ENCODE measurements at regions not wholly inside any gene's neighbourhood (a gene's known extent, or its start where the extent isn't known, plus 50 kb on each side); places are given as distances from the start of the nearest gene placed in this dataset.

DNA sequence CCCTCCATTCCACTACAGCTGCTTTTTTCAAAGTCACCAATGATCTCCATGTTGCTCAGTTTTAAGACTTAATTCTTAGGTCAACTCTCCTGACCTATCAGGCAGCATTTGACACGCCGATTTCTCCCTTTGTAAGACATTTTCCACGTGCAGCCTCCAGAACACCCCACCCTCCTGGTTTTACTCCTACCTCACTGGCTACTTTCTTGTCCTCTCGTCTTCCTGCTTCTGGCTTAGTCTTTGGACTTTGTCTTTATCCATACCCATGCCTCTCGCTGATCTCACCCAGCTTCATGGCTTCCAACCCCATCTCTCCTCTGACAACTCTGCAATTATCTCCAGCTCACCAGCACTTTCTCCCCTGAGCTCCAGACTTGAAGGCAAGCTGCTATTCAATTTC, 99.3 kb upstream of the UMPS start:
- H3K27ac ChIP-seq (ENCODE audit: low read depth, low read length), result no peak overlapping the region

GRCh38 chr3:124631727-124632126, 98.5 kb upstream of the UMPS start:
- Histone ChIP-seq H3K4me3 (ENCODE audit: low read depth in 1 of 2, low read length in 2 of 2) (no peak overlapping the region), H3K27ac (ENCODE audit: low read depth, low read length) (no peak overlapping the region), H3K9ac (ENCODE audit: low read length) (no peak overlapping the region), H3K4me1 (ENCODE audit: insufficient read depth, low read length) (no peaks in the 10 kb centered on the region), H3K9me3 (ENCODE audit: low read length) (no peaks in the 10 kb centered on the region), H3K27me3 (ENCODE audit: control insufficient read depth in 1 of 2, insufficient read depth in 2 of 2, low read length in 2 of 2) (no peaks in the 10 kb centered on the region), H3K36me3 (ENCODE audit: insufficient read depth, low read length) (no peaks in the 10 kb centered on the region)

More for the DNA sequence above, 99.3 kb upstream of the UMPS start:
- Histone ChIP-seq H3K36me3 (ENCODE audit: insufficient read depth, low read length) (no peaks in the 10 kb centered on the region), H3K9ac (ENCODE audit: low read length) (no peak overlapping the region), H3K27me3 (ENCODE audit: control insufficient read depth in 1 of 2, insufficient read depth in 2 of 2, low read length in 2 of 2) (no peaks in the 10 kb centered on the region), H3K9me3 (ENCODE audit: low read length) (no peaks in the 10 kb centered on the region), H3K4me3 (ENCODE audit: low read depth in 1 of 2, low read length in 2 of 2) (no peak overlapping the region), H3K4me1 (ENCODE audit: insufficient read depth, low read length) (no peaks in the 10 kb centered on the region)

DNA sequence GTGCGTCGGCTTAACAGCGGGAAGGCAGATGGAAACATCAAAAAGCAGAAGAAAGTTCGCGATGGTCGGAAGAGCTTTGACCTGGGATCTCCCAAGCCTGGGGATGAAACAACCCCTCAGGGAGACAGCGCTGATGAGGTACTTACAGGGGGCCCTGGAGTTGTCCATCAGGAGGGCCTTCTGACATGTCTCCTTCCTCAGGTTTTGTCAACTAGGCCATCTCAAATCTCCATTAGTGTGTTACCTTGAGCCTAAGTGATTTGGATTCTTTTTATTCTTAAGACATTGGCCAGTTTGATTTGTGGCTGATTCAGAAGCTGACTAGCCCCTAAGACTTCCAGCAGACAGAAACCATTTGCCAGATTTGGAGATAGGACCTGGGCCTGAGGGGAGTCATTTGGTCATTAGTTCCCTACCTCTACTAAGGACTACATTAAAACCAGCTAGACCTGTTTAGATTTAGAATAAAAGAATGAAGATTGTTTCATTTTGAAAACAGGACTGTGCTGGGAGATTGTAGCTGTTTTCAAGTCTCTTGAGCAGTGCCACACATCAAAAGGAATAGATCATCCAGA, 97.6 kb upstream of the UMPS start:
- Histone ChIP-seq H3K9ac (ENCODE audit: low read length) (no peak overlapping the region), H3K27me3 (ENCODE audit: control insufficient read depth in 1 of 2, insufficient read depth in 2 of 2, low read length in 2 of 2) (no peaks in the 10 kb centered on the region), H3K9me3 (ENCODE audit: low read length) (no peaks in the 10 kb centered on the region), H3K36me3 (ENCODE audit: insufficient read depth, low read length) (no peaks in the 10 kb centered on the region), H3K4me1 (ENCODE audit: insufficient read depth, low read length) (no peaks in the 10 kb centered on the region), H3K27ac (ENCODE audit: low read depth, low read length) (no peak overlapping the region), H3K4me3 (ENCODE audit: low read depth in 1 of 2, low read length in 2 of 2) (no peak overlapping the region)

DNA sequence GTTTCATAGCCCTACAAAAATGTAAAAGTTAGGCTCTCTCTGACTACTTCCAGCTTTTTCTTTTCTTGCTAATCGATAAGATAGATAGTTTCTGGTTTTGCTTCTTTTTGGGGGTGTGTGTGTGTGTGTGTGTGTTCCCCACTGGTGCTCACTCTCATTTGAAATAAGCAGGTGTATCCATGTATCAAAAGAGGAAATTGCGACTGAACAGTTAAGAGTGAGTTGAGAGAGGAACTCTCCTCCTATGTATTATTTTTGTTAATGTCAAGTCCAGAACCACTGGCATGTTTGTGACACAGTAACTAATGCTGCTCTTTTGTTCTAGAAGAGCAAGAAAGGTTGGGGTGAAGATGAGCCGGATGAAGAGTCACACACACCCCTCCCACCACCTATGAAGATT, 96.7 kb upstream of the UMPS start:
- no peaks in the 10 kb centered on the region for H3K4me1 ChIP-seq (ENCODE audit: insufficient read depth, low read length)
- H3K4me3 ChIP-seq (ENCODE audit: low read depth in 1 of 2, low read length in 2 of 2), result no peak overlapping the region
- no peaks in the 10 kb centered on the region for H3K36me3 ChIP-seq (ENCODE audit: insufficient read depth, low read length)
- no peaks in the 10 kb centered on the region for H3K9me3 ChIP-seq (ENCODE audit: low read length)
- H3K27me3 ChIP-seq (ENCODE audit: control insufficient read depth in 1 of 2, insufficient read depth in 2 of 2, low read length in 2 of 2), result no peaks in the 10 kb centered on the region
- no peak overlapping the region for H3K27ac ChIP-seq (ENCODE audit: low read depth, low read length)
- H3K9ac ChIP-seq (ENCODE audit: low read length), result no peak overlapping the region

- no peaks in the 10 kb centered on the region for H3K4me1 ChIP-seq (ENCODE audit: insufficient read depth, low read length)
- H3K9me3 ChIP-seq (ENCODE audit: low read length), result no peaks in the 10 kb centered on the region
- H3K36me3 ChIP-seq (ENCODE audit: insufficient read depth, low read length), result no peaks in the 10 kb centered on the region
- no peak overlapping the region for H3K27ac ChIP-seq (ENCODE audit: low read depth, low read length)
- H3K4me3 ChIP-seq (ENCODE audit: low read depth in 1 of 2, low read length in 2 of 2), result no peak overlapping the region
- H3K27me3 ChIP-seq (ENCODE audit: control insufficient read depth in 1 of 2, insufficient read depth in 2 of 2, low read length in 2 of 2), result no peaks in the 10 kb centered on the region
- no peak overlapping the region for H3K9ac ChIP-seq (ENCODE audit: low read length)
Observed at GRCh38 chr3:124634210-124635168, 95.8 kb upstream of the UMPS start.

DNA sequence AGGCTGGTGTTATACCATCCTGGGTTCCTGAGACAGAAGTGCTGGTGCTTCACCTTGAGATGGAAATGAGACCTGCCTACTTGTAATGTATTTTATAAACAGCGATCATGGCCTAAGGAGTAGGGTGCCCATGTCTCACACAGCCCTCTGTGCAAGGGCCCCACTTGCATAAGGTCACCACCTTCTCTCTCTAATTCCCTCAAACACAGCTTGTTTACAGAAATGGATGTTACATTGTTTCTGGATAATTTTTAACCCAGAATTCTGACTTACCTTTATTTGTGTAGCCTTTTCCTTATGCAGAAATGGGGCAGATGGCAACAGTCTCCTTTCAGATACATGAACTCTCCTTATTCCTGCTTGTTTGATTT, 95.1 kb upstream of the UMPS start:
- Histone ChIP-seq H3K9ac (ENCODE audit: low read length) (no peak overlapping the region), H3K36me3 (ENCODE audit: insufficient read depth, low read length) (no peaks in the 10 kb centered on the region), H3K4me3 (ENCODE audit: low read depth in 1 of 2, low read length in 2 of 2) (no peak overlapping the region), H3K9me3 (ENCODE audit: low read length) (no peaks in the 10 kb centered on the region), H3K27me3 (ENCODE audit: control insufficient read depth in 1 of 2, insufficient read depth in 2 of 2, low read length in 2 of 2) (no peaks in the 10 kb centered on the region), H3K4me1 (ENCODE audit: insufficient read depth, low read length) (no peaks in the 10 kb centered on the region), H3K27ac (ENCODE audit: low read depth, low read length) (no peak overlapping the region)

DNA sequence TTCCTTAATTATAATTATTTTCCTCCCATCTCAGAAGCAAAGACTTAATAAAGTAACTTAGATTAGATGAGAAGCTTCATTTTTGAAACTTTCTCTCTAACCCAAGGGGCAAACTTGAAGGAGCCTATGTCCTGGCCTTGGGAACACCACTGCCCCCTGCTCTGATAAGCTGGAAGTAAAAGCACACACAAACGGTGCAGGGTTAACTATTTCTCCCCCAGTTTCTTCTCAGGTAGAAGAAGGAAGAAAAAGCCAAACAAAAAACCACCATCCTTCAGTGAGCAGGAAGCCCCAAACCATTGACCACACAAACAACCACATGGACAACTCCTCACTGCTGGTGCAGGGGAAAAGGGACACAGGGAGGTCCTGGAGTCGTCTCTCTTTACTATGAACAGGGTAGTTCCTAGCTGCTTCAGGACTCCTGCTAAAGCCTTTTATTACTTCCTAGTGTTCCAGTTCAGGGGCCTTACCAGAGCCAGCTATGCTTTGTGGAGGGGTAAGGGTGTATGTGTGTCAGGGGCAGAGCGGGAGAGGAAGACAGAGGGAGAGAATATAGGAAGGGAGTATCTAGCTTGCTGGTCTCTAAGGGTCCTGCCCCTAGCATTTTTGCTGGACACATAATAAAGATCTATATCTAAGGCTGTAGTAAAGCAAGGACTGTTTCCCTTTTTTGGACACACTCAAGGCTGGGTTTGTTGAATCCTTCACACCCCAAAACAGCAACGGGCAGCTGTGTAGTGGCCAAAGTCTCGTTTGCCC, 94.0 kb upstream of the UMPS start:
- Histone ChIP-seq H3K4me3 (ENCODE audit: low read depth in 1 of 2, low read length in 2 of 2) (no peak overlapping the region), H3K9me3 (ENCODE audit: low read length) (no peaks in the 10 kb centered on the region), H3K36me3 (ENCODE audit: insufficient read depth, low read length) (no peaks in the 10 kb centered on the region), H3K4me1 (ENCODE audit: insufficient read depth, low read length) (no peaks in the 10 kb centered on the region), H3K9ac (ENCODE audit: low read length) (no peak overlapping the region), H3K27me3 (ENCODE audit: control insufficient read depth in 1 of 2, insufficient read depth in 2 of 2, low read length in 2 of 2) (no peaks in the 10 kb centered on the region), H3K27ac (ENCODE audit: low read depth, low read length) (no peak overlapping the region)

- no peak overlapping the region for H3K9ac ChIP-seq (ENCODE audit: low read length)
- no peak overlapping the region for H3K4me3 ChIP-seq (ENCODE audit: low read depth in 1 of 2, low read length in 2 of 2)
- no peaks in the 10 kb centered on the region for H3K36me3 ChIP-seq (ENCODE audit: insufficient read depth, low read length)
- H3K4me1 ChIP-seq (ENCODE audit: insufficient read depth, low read length), result no peaks in the 10 kb centered on the region
- H3K9me3 ChIP-seq (ENCODE audit: low read length), result no peaks in the 10 kb centered on the region
- no peak overlapping the region for H3K27ac ChIP-seq (ENCODE audit: low read depth, low read length)
- no peaks in the 10 kb centered on the region for H3K27me3 ChIP-seq (ENCODE audit: control insufficient read depth in 1 of 2, insufficient read depth in 2 of 2, low read length in 2 of 2)
Observed at GRCh38 chr3:124636863-124637296, 93.4 kb upstream of the UMPS start.

DNA sequence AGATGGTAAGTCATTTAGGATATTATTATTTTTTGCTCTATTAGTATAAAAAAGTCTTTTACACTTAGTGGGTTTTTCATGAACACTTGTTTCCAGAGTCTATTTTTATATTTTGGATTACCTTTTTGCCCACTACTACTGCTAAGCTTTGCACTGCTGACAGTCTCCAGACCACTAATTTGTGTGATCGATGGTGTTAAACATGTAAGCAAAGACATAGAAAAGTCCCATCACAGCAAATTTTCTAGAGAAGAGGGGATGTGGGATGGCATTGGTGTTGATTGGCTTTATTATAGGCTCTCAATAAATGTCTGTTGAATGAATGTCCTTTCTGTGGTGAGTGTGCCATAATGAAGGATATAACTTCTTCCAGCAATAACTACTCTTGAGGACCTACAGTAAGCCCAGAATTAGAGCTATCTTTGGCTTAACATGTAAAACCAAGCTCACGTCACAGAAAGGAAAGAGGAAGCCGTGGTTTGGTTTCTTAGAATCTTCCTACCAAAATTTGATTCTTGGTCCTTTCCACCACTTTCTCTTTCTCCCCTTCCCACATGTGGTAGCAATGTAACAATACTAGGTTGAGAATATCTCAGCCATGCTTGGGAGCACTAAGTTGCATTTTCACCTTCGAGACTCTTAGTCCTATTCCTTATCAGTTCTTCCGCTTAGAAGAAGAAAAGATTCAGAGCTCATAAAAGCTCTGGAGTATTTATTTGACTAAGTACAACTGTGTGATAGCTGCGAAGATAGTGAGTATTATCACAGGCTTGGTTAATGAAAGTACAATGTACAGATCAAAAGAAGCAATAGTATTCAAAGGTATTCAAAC, 90.6 kb upstream of the UMPS start:
- Histone ChIP-seq H3K4me3 (ENCODE audit: low read depth in 1 of 2, low read length in 2 of 2) (no peak overlapping the region), H3K27me3 (ENCODE audit: control insufficient read depth in 1 of 2, insufficient read depth in 2 of 2, low read length in 2 of 2) (no peaks in the 10 kb centered on the region), H3K9me3 (ENCODE audit: low read length) (no peaks in the 10 kb centered on the region), H3K9ac (ENCODE audit: low read length) (no peak overlapping the region), H3K27ac (ENCODE audit: low read depth, low read length) (no peak overlapping the region), H3K36me3 (ENCODE audit: insufficient read depth, low read length) (no peaks in the 10 kb centered on the region), H3K4me1 (ENCODE audit: insufficient read depth, low read length) (no peaks in the 10 kb centered on the region)

GRCh38 chr3:124640635-124641306, 89.5 kb upstream of the UMPS start:
- Histone ChIP-seq H3K9ac (ENCODE audit: low read length) (no peak overlapping the region), H3K36me3 (ENCODE audit: insufficient read depth, low read length) (no peaks in the 10 kb centered on the region), H3K4me3 (ENCODE audit: low read depth in 1 of 2, low read length in 2 of 2) (no peak overlapping the region), H3K9me3 (ENCODE audit: low read length) (no peaks in the 10 kb centered on the region), H3K27me3 (ENCODE audit: control insufficient read depth in 1 of 2, insufficient read depth in 2 of 2, low read length in 2 of 2) (no peaks in the 10 kb centered on the region), H3K27ac (ENCODE audit: low read depth, low read length) (no peak overlapping the region), H3K4me1 (ENCODE audit: insufficient read depth, low read length) (no peaks in the 10 kb centered on the region)

All from muscle layer of colon (tissue), 2 donors.